Renal cortical epithelial cell (primary cell): ENCODE measurements at regions not wholly inside any gene's neighbourhood (a gene's known extent, or its start where the extent isn't known, plus 50 kb on each side); places are given as distances from the start of the nearest gene placed in this dataset.

Experiments used
- DNase-seq: peaks from one replicate; pipeline ENCODE4 v3.0.0-alpha.2; 2011; ENCODE audit warnings: low read depth

DNA sequence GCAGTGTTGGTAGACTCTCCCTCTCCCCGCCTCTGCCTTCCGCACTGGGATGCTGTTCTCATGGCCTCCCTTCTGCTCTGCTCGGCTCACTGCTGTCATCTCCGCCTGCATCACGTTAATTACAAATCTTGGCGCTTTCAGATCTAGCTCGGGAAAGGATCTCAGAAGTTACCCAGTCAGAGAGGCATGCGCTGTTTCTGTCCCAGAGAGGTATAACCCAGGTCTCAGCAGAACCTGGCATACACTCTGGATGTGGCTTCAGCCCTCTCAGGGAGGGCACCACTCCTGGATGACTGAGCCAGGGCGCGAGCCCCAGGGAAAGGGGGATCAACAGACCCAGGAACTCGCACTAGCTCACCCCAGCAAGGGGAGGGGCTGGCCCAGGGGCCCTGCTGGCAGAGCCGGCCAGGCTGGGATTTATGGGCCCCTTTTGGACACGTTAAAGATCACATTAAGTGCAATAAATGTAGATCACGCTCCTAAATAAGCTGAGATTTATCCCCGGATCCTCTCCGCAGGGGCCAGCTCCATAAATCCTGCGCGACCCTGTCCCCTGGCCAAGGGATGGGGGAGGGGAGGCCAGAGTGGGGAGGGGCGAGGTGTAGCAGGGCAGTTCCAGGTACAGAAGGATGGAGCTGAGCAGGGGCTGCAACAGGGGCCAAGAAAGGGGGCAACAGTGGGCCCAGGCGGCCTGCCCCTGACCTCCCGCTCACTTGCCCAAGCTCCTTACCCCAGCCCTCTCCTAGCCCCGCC, 101.3 kb upstream of the ZBTB40 start:
- DNase-seq = no peak

DNA sequence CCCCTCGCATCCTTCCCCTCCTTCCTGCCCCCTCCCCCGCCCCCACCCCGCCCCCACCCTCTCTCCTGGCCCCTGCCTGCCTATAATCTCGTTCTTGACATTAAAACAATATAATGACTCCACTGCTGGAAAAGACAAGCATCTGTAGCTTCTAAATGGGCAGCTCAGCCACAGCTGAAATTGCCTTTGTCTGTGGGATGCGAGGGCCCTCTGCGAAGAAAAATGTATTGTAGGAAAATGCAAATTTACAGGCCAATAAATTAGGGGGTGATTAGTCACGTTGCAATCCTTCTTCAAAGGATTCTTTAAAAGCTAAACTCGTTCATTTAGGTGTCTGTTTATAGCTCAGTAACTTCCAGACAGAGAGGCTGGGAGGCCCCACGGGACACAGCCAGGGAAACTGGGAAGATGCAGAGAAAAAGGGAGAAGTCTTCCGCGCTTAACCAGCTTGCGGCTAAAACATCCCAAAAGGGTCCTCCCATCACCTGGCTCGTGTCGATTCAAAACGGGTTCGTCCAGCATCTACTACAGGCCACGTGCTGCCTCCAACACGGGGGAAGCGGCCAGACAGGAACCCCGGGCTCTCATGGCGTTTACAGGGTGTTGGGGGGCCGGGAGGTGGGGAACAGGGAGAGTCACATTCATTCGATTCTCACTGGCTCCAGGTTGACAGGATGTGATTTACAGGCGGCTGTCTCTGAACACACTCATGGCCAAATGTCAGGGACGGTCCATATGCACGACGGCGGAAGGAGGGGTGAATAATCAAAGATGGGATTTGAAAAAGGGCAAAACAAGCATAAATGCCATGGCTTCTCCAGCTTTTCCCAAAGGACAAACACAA, 100.5 kb upstream of the ZBTB40 start:
- no peak for DNase-seq

DNA sequence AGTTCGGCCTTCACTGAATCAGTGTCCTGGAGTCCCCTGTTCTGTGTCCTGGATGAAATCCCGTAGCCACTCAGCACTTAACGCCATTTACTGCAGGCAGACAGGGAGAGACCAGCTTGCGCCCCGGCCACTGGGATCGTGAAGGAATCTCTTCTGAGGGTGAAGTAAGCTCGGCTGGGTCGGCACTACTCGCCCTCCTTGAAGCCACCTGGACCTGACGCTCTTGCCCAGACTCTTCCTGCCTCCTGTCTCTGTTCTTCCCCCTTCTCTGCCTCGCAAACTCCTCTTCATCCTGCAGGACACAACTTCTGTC, 99.9 kb upstream of the ZBTB40 start:
- no peak for DNase-seq

DNA sequence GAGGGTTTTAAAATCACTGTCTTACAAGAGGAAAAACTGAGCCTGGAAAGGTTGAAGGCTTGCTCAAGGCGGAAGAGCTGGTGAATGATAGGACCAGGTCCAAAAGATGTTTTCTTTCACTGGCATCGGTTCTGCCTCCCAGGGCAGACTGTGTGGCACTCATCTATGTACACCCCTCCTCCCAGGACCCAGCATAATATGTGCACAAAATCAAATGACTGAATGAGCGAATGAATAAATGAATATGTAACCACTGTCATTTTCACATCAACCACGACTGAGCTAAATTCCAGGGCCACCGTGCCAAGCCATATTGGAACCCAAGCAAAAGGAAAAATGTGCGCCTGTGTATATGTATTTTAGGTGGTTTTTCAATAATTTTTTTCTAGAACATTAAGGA, 99.3 kb upstream of the ZBTB40 start:
- no peak for DNase-seq

DNA sequence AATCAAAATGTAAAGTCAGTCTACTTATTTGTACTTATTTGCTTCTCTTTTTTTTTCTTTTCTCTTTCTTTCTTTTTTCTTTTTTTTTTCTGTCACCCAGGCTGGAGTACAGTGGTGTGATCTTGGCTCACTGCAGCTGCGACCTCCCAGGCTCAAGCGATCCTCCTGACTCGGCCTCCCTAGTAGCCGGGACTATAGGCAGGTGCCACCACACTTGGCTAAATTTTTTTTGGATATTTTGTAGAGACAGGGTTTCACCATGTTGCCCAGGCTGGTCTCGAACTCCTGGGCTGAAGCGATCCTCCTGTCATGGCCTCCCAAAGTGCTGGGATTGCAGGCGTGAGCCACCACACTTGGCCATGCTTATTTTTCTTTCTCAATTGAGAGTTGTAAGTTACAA, 98.8 kb upstream of the ZBTB40 start:
- DNase-seq = no peak

DNA sequence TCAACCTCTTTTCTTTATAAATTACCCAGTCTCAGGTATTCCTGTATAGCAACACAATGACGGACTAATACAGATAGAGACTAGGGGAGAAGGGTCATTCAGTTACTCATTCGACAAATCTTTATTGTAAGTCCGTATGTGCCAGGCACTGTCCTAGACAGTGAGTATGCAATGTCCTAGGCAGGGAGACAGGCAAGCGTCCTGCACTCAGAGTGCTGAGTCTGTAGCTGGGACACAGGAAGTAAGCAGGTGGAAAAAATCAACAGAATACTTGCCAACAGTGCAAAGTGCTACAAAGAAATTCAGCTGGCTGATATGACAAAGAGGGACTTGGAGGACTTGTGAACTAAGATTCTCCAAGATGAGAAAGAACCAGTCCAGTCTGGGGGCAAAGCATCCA, 92.2 kb upstream of the ZBTB40 start:
- no peak for DNase-seq

DNA sequence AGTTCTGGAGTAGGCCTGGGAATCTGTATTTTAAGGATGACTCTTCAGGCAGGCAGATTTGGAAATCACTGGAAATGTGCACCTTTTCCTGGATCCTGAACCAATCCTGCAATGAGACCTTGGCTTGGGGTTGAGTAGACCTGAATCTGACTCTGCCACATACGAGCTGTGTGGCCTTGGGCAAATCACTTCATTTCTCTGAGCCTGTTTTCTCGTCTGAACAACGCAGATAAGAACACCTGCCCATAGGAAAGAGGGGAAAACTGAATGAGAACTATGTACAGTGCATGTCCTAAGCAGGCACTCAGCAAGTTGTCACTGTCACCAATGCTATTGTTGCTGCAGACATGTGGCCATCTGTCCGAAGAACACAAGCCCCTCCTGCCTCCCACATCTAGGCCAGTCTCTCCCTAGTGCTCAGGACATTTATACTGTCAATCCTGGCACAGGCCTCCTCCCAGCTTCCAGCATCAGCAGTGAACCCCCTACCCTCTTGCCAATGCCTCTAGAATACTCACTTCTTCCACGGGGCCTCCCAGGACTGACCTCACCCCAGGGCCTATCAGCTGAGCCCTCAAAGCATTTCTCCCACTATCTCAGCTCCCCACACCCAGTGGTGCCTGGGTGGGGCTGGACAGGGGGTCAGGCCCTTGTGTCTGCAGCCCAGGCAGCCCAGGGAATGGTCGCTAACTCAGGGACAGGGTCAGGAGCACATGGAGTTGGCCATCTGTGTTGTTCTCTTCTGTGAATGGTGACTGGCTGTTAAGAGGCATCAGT, 88.8 kb upstream of the ZBTB40 start:
- no peak for DNase-seq

DNA sequence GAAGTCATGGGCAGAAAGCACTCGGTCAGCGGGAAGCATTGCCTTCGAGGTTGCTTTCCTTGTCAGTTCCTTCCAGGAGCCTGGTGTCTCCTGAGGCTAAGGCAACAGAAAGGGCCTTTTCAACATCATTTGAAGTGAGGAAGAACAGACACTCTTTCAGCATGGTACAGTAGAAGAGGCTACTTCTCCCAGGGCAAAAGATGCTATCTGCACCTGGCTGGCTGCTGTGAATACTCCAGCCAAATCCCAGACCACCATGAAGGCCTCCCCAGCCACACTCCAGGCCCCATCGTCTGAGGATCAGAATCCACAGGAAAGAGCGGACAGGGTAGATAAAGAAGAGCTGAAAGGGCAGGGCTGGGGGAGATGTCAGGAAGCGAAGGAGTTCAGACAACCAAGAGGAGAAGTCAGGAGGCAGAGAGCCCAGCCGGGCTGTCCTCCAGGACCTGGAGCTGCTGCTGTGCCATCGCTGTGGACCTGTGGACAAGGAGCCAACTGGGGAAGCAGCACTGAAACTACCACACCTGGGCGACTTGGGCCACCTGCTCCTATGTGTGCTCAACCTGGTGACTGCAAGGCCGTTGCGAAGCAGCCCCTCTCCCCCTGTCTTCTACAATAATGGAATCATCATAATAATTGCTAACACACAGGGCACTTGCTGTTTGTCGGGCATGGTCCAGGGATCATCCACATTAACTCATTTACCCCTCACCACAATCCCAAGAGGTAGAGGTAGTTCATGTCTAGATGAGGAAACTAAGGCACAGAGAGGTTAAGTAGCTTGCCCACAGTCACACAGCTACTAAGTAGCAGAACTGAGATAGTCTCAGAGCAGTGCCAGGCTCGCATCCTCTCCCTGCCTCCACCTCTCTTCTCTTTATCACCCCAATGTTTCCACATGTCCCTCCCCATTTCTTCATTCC, 88.0 kb upstream of the ZBTB40 start:
- DNase-seq = no peak

DNA sequence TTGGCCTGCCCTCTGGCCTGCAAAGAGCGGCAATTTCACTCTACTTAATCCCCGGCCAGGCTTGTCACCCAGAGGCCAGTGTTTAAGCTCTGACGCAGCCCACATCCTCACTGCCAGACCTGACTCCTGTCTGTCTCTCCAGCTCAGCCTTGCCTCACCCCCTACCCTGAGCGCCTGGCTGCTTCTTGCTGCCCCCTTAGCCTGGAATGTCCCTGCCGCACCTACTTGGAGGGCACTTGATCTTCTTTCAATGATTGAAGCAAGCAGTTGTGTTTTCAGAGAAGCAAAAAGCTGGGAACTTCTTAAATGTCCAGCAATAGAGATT, 87.4 kb upstream of the ZBTB40 start:
- no peak for DNase-seq

DNA sequence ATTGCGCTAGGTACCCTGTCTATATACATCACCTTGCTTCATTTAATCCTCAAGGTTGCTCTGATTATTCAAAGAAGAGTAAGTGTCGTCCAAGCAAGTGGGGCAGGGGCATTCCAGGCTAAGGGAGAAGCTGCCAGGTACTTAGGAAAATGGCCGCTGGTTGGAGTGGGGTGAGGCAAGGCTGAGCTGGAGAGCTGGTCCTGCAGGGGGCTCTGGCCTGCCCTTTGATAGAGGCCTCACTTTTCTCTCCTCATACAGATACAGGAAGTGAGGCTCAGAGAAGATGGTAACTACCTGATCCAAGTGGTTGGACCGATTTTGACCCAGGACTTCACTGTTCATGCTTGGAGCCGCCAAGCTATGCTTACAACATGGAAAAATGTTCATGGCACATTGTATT, 86.9 kb upstream of the ZBTB40 start:
- no peak for DNase-seq

DNA sequence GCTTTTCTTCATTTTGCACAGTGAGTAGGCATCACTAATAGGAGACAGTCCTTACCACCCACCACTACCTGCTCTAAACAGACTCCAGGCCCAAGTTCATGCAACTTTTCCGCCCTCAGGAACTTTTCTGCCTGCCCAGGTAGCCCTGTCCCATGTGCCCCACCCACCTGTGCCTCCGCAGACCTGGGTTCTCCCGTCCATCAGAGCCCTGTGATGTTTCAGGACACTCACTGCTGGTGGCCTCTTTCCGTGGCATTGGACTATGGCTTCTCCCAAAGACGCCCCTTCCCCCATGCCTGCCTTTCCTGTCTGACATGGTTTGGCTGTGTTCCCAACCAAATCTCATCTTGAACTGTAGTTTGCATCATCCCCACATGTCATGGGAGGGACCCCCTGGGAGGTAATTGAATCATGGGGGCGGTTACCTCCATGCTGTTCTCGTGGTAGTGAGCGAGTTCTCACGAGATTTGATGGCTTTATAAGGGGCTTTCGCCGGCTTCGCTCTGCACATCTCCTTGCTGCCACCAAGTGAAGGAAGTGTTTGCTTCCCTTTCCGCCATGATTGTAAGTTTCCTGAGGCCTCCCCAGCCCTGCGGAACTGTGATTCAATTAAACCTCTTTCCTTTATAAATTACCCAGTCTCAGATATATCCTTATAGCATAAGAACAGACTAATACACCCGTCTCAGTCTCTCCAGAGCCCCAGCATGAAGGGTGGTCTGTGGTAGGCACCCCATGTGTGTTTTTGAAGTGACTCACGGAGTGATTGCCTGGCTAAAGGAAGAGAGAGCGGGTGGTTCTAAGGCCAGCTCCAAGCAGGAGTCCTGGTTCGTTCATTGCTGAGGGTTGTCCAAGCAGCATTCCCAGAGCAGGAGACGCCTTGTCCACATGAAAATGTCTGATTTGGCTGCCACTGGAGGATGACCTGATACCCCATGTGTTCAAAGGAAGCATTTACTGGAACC, 86.0 kb upstream of the ZBTB40 start:
- no peak for DNase-seq

DNA sequence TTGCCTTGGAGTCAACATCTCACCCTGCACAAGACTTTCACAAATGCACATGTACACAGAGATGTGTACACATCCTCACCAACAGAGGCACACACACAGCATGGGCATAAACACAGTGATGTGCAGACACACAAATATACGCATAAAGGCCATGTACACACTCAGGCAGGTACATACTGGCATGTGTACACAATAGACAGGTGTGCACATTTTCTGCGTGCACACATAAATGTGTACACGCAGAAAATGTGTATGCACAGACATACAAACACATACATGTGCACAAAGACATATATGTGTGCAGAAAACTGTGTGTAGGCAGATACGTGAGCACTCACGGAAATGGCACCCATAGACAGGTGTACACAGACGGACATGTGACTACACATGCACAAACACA, 85.3 kb upstream of the ZBTB40 start:
- DNase-seq = no peak

DNA sequence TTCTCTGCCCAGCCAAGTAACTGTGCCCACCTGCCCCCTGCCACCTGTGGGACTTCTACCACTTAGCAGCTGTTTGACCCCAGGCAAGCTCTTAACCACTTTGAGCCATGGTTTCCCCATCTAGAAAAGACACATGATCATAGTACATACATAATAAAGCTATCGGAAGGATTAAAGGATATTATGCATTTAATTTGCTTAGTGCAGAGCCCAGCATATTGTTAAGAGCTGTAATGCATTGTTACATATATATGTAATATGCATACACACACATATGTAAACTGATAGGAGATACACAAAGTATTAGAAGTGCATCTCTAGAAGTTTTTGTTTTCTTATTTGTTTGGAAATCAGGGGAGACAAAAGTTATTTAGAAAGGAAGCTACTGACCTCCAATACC, 83.5 kb upstream of the ZBTB40 start:
- no peak for DNase-seq

DNA sequence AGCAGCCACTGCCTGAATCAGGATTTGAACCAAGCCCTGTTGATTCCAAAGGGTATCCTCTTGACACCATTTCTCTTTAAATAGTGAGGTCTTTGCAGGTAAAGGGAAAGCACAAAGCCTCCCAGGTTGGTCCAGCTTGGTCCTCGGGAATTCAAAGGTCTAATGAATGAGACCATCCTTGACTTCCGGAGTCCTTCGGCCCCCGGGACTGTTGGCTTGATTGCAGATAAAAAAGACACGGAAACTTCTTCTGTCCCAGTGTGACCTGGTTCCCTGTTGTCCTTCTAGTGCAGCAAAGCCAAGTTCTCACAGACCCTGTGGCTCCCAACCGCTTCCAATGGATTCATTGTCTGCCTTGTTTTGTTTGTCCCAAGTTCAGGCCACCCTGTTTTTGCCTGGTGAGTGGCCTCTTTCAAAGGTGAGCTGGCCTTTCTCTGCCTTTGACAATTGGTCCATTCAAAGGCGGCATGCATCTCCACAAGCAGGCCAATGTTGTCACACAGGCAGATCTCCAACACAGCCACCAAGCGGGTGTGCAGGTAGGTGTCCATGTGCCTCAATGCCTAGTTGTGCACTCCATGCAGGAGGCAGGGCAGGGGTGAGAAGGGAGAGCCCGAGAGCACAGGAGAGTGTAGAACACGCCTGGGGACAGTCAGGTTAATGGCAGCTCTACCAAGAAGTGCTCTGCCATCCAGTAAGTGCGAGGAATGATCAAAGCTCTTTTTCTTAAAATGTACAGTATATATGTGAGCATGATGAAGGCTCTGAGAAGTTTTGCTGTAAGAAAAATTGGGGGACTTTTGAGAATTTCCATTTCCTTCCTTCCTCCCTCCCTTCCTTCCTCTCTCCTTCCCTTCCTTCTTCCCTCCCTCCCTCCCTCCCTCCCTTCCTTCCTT, 82.1 kb upstream of the ZBTB40 start:
- no peak for DNase-seq

DNA sequence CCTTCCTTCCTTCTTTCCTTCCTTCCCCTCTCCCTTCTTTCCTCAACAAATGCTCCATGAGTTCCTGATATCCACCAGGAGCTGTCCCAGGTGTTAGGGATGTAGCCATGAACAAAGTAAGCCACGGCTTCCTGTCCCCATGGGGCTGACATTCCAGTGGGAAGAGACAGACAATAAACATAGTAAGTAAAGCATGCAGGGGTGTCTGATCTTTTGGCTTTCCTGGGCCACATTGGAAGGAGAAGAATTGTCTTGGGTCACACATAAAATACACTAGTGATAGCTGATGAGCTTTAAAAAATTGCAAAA, 81.5 kb upstream of the ZBTB40 start:
- DNase-seq = no peak

DNA sequence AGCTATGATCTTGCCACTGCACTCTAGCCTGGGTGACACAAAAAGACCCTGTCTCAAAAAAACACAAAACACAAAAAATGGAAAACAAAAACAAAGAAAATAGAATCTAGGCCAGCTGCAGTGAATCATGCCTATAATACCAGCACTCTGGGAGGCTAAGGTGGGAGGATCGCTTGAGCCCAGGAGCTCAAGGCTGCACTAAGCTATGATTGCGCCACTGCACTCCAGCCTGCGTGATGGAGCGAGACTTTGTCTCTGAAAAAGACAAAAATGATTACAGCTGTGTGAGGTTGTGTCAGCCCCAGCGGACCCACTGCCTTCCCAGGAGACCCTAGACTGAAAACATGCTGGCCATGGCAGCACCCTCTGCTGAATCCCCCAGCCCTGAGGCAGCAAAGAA, 80.2 kb upstream of the ZBTB40 start:
- DNase-seq = no peak

DNA sequence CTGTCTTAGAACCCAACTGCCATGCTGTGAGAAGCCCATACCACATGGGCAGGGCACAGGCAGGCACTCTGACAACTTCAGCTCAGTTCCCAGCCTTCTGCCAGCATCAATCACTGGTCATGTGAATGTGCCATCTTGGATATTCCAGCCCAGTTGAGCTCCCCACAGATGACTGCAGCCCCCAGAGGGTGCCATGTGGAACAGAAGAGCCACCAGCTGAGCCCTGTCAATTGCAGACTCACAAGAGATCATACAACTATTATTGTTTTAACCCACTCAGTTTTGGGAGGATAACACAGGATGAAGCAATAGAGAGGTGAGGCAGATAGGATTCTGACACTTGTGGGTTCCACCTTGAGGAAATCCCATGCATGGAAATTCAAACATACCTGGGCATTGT, 78.4 kb upstream of the ZBTB40 start:
- DNase-seq = no peak

DNA sequence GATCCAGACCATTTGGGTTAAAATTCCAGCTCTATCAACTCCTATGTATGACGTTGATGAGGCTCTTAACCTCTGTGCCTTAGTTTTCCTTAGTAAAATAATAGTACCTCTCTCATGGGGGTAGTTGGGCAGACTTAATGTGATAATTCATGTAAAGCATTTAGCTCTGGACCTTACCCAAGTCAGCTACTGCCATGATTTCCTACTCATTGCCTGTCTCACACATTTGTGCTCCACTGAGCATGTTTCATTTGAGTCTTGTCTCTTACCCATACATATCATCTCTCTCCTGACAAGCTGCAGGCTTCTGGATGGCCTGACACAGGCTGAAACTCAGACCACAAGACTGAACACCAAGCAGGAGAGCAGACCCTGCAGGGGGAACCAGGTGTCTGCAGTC, 77.7 kb upstream of the ZBTB40 start:
- DNase-seq = no peak

DNA sequence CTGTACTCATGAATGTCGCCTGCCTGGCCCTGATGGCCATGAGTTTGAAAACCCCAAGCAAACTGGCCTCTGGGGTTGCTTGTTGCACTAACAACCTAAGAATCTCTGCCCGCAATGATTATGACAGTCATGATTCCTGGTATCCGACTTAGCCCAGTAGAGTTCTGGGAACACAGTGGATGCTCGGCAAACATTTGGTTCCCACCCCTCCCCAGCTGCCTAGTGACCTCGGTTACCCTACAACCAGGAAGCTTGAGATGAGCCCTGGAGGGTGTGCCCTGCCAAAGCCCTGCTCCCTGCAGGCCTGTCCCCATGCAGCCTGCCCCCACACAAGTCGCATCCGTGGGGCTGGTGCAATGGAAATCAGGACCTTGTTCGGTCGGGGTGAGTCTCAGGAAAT, 76.0 kb upstream of the ZBTB40 start:
- no peak for DNase-seq

DNA sequence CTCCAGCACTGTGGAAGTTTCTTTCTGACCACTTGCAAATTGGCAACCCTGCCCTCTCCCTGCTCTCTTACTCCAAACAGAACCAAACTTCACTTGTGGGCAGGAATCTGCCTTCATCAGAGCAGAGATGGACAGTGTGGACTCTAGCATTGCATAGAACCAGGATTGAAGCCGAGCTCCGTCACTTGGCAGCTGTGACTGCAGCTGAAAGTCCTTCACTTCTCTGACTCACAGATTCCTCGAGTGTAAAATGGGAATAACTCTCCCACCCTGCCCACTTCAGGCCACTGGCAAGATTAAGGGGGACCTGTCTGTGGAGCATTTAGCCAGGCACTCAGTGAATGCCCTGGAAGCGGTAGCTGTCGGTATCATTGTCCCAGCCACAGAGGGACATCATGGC, 75.7 kb upstream of the ZBTB40 start:
- no peak for DNase-seq
